ENCODE measurements at regions not wholly inside any gene's neighbourhood (a gene's known extent, or its start where the extent isn't known, plus 50 kb on each side); places are given as distances from the start of the nearest gene placed in this dataset.

- TF ChIP-seq CTCF (IDR thresholded peaks at IDR 0.05) = no peak
- TF ChIP-seq POLR2AphosphoS5 (IDR thresholded peaks at IDR 0.05; ENCODE audit: insufficient read depth in 1 of 2, low read depth in 1 of 2) = no peak
- TF ChIP-seq POLR2A (IDR thresholded peaks at IDR 0.05) = no peak
Measured at GRCh38 chr17:65279456-65279855, 142.3 kb downstream of the RGS9 start.

All from vagina (tissue), 2 donors.